ENCODE measurements at regions not wholly inside any gene's neighbourhood (a gene's known extent, or its start where the extent isn't known, plus 50 kb on each side); places are given as distances from the start of the nearest gene placed in this dataset.
"Not testable (repeated sequence)": the region's sequence is repeated elsewhere in the genome, so short reads cannot be mapped to it uniquely, and the experiment has no call there.

DNA sequence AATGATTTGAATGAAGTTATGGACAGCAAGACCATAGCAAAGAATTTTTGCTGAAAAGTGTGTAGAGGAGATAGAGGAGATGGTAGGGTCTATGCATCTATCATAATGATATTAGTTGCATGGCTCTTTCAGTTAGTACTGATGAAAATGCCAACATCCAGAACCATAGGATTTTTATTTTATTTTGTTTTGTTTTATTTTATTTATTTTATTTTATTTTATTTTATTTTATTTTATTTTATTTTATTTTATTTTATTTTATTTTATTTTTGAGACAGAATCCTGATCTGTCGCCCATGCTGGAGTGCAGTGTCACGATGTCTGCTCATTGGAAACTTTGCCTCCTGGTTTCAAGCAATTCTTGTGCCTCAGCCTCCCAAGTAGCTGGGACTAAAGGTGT is 1021.1 kb upstream of the ZEB2 start:
- no peak overlapping the region for H3K4me3 ChIP-seq (ENCODE audit: low read depth in 1 of 2, low read length in 1 of 2)
- H3K36me3 ChIP-seq: no peaks in the 10 kb centered on the region
- H3K27me3 ChIP-seq: no peaks in the 10 kb centered on the region
- no peaks in the 10 kb centered on the region for H3K4me1 ChIP-seq (ENCODE audit: control insufficient read depth in 1 of 2, insufficient read depth in 1 of 2, low read depth in 1 of 2, low read length in 1 of 2)
- TF ChIP-seq, protein P1, sequence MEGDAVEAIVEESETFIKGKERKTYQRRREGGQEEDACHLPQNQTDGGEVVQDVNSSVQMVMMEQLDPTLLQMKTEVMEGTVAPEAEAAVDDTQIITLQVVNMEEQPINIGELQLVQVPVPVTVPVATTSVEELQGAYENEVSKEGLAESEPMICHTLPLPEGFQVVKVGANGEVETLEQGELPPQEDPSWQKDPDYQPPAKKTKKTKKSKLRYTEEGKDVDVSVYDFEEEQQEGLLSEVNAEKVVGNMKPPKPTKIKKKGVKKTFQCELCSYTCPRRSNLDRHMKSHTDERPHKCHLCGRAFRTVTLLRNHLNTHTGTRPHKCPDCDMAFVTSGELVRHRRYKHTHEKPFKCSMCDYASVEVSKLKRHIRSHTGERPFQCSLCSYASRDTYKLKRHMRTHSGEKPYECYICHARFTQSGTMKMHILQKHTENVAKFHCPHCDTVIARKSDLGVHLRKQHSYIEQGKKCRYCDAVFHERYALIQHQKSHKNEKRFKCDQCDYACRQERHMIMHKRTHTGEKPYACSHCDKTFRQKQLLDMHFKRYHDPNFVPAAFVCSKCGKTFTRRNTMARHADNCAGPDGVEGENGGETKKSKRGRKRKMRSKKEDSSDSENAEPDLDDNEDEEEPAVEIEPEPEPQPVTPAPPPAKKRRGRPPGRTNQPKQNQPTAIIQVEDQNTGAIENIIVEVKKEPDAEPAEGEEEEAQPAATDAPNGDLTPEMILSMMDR (IDR thresholded peaks at IDR 0.05): no peak
- no peaks in the 10 kb centered on the region for H3K9me3 ChIP-seq
- no peak overlapping the region for H3K27ac ChIP-seq

DNA sequence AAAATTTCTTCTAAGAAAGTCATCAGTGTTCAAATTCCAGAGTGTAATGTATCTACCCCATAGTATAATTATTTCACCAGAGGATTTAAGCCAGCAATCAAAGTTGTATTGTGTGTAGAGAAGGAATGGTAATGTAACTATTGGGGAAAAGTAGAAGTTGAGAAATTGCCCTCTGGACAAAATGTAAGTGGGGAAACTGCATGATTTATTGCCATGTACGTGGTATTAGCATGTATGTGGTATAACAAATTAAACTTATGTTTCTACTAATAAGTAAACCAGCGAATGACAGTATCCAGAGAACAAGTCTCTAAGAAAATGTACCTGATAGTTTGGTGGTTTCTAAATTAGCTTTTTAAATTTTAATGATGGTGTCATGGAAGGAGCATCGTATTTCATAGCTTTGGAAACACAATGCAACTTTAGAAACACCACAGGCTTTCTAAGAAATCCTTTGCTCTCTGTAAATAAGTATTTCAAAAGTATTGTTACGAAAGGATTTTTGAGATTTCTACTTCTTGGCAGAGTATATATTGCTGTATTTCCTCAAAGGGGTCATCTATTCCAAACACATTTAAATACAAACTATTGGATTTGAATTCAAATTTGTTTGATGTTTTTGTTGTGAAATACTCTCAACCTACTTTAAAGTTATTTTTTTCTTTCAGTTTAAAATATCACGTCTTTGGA is 1018.9 kb upstream of the ZEB2 start:
- no peak overlapping the region for H3K27ac ChIP-seq
- no peaks in the 10 kb centered on the region for H3K9me3 ChIP-seq
- TF ChIP-seq, protein P1 (IDR thresholded peaks at IDR 0.05): no peak
- H3K36me3 ChIP-seq: no peaks in the 10 kb centered on the region
- H3K27me3 ChIP-seq: no peaks in the 10 kb centered on the region
- no peak overlapping the region for H3K4me3 ChIP-seq (ENCODE audit: low read depth in 1 of 2, low read length in 1 of 2)
- H3K4me1 ChIP-seq (ENCODE audit: control insufficient read depth in 1 of 2, insufficient read depth in 1 of 2, low read depth in 1 of 2, low read length in 1 of 2): no peaks in the 10 kb centered on the region

DNA sequence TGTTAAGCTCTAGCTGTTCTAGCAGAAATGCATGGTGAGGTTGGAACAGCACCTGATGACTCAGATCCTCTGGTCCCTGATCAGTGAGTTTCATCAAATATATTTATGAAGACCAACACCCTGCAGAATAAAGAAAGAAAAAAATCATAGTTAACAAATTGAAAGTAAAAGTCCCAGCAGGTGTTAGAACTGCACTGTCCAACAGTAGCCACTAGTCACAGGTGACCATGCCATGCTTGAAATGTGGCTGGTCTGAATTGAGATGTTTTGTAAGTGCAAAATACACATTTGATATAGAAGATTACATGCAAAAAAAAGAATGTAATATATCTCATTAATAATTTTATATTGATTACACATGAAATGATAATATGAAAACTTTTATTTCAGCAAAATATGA is 1010.7 kb upstream of the ZEB2 start:
- Histone ChIP-seq H3K27ac (no peak overlapping the region), H3K27me3 (no peaks in the 10 kb centered on the region), H3K36me3 (no peaks in the 10 kb centered on the region), H3K4me1 (ENCODE audit: control insufficient read depth in 1 of 2, insufficient read depth in 1 of 2, low read depth in 1 of 2, low read length in 1 of 2) (no peaks in the 10 kb centered on the region), H3K9me3 (no peaks in the 10 kb centered on the region), H3K4me3 (ENCODE audit: low read depth in 1 of 2, low read length in 1 of 2) (no peak overlapping the region)
- TF ChIP-seq, protein P1 (IDR thresholded peaks at IDR 0.05): no peak

DNA sequence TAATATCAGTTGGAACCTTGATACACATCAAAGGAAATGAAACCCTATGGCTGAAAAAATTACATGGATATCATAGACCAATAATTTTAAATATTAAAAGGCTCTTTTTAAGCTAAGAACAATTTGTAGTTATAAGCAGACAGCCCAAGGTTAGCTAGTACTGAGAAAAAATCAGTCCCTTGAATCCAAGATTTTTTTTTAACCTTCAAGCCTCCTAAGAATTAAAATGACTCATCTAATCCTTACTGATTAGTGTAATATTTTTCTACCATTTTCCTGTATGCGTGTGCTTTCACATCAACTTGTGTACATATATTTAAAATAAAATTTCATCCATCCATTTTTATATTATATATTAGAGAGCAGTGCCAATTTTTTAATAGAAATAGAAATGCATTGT is 1004.9 kb upstream of the ZEB2 start:
- no peaks in the 10 kb centered on the region for H3K27me3 ChIP-seq
- TF ChIP-seq, protein P1 (IDR thresholded peaks at IDR 0.05): no peak
- H3K4me3 ChIP-seq (ENCODE audit: low read depth in 1 of 2, low read length in 1 of 2): no peak overlapping the region
- H3K4me1 ChIP-seq (ENCODE audit: control insufficient read depth in 1 of 2, insufficient read depth in 1 of 2, low read depth in 1 of 2, low read length in 1 of 2): no peaks in the 10 kb centered on the region
- H3K9me3 ChIP-seq: no peaks in the 10 kb centered on the region
- H3K36me3 ChIP-seq: no peaks in the 10 kb centered on the region
- no peak overlapping the region for H3K27ac ChIP-seq

DNA sequence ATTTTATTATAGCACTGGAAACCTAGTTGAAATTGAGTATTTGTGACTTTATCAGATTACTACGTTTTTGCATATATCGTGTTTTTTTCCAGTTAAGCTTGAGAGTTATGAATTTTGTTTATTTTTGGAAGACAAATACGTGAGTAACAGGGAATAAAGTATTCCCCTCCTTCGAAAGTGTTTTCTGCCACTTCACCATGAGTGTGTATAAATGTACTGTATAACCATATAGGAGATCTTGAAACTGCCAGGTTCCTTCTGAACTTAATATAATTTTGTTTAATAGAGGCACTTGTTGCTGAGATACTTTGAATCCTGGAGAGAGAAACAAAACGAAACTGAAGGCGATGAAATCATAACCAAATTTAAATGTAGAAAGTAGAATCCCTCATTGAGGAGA is 1004.4 kb upstream of the ZEB2 start:
- Histone ChIP-seq H3K9me3 (no peaks in the 10 kb centered on the region), H3K4me1 (ENCODE audit: control insufficient read depth in 1 of 2, insufficient read depth in 1 of 2, low read depth in 1 of 2, low read length in 1 of 2) (no peaks in the 10 kb centered on the region), H3K27ac (no peak overlapping the region), H3K36me3 (no peaks in the 10 kb centered on the region), H3K4me3 (ENCODE audit: low read depth in 1 of 2, low read length in 1 of 2) (no peak overlapping the region), H3K27me3 (no peaks in the 10 kb centered on the region)
- TF ChIP-seq, protein P1 (IDR thresholded peaks at IDR 0.05): no peak

DNA sequence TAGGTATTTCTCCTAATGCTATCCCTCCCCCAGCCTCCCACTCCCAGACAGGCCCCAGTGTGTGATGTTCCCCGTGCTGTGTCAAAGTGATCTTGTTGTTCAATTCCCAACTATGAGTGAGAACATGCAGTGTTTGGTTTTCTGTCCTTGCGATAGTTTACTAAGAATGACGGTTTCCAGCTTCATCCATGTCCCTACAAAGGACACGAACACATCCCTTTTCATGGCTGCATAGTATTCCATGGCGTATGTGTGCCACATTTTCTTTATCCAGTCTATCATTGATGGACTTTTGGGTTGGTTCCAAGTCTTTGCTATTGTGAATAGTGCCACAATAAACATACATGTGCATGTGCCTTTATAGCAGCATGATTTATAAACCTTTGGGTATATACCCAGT is 999.3 kb upstream of the ZEB2 start:
- H3K4me1 ChIP-seq (ENCODE audit: control insufficient read depth in 1 of 2, insufficient read depth in 1 of 2, low read depth in 1 of 2, low read length in 1 of 2); H3K36me3 ChIP-seq; H3K27me3 ChIP-seq; H3K27ac ChIP-seq; H3K4me3 ChIP-seq (ENCODE audit: low read depth in 1 of 2, low read length in 1 of 2); H3K9me3 ChIP-seq: not testable (repeated sequence)

Measured in neutrophil (primary cell).